Endothelial cell of umbilical vein (primary cell): ENCODE measurements at regions not wholly inside any gene's neighbourhood (a gene's known extent, or its start where the extent isn't known, plus 50 kb on each side); places are given as distances from the start of the nearest gene placed in this dataset.

Experiments
- BruUV-seq: library from RNA; stranded (reverse); fragments of 400-500 nt; replicated peaks from 2 replicates; lab custom pipeline; 2021; lab: Mats Ljungman, UMichigan
- CTCF ChIA-PET: fragments of 300-600, 350-600 bp; sonication (Branson Sonifier 250); formaldehyde crosslinking; loops from one replicate; lab custom pipeline; 2021; ENCODE audit warnings: antibody characterized with exemption, inconsistent platforms; lab: Charles Lee
- POLR2A ChIA-PET: fragments of 300-600, 350-600 bp; sonication (Branson Sonifier 250); formaldehyde crosslinking; loops from one replicate; lab custom pipeline; 2021; ENCODE audit warnings: antibody characterized with exemption, inconsistent platforms; lab: Charles Lee
- DNase-seq: peaks from one replicate; pipeline ENCODE4 v3.0.0-alpha.2; 2011; ENCODE audit warnings: low read depth, low spot score
- FAIRE-seq: peaks from 2 replicates; lab custom pipeline; 2011; peaks lifted over from hg19 to GRCh38; lab: Jason Lieb, UNC
- H2AFZ ChIP-seq: 2 replicates; pipeline ENCODE4 v1.6.0; 2012; ENCODE audit warnings: low read depth, low read length, control low read depth, inconsistent platforms
- H3K27ac ChIP-seq: 2 replicates; pipeline ENCODE4 v1.5.1; 2011; ENCODE audit warnings: low read depth, mild to moderate bottlenecking, control low read depth, low read length, moderate library complexity; ENCODE audit not compliant: insufficient read depth
- H3K27me3 ChIP-seq, 2 experiments: 2 replicates each; pipeline versions ENCODE4 v1.6.0 to v1.6.1; 2011; ENCODE audit warnings: low read length in 2 of 2, mixed read lengths in 1 of 2; ENCODE audit not compliant: control insufficient read depth in 2 of 2, insufficient read depth in 2 of 2
- H3K36me3 ChIP-seq, 2 experiments: 2 replicates in 1 of 2; 3 replicates in 1 of 2; pipeline ENCODE4 v1.5.1; 2011; ENCODE audit warnings: low read length in 2 of 2, mild to moderate bottlenecking in 1 of 2, moderate library complexity in 1 of 2; ENCODE audit not compliant: control insufficient read depth in 2 of 2, insufficient read depth in 2 of 2; ENCODE audit errors: extremely low read depth in 1 of 2
- H3K4me1 ChIP-seq: 3 replicates; pipeline ENCODE4 v1.5.1; 2011; ENCODE audit warnings: mild to moderate bottlenecking, low read length; ENCODE audit not compliant: control insufficient read depth, insufficient read depth; ENCODE audit errors: extremely low read depth
- H3K4me2 ChIP-seq: 2 replicates; pipeline ENCODE4 v1.6.1; 2011; ENCODE audit warnings: low read length, control low read depth, mixed read lengths; ENCODE audit not compliant: insufficient read depth
- H3K4me3 ChIP-seq, 3 experiments: fragments of 200-600 bp in 1 of 3; sonication (generic), shearing (Covaris generic) in 1 of 3; replicated peaks in 1 of 3; 2 replicates each; pipeline ENCODE4 v1.5.1; 2011 to 2016; ENCODE audit warnings: control low read depth in 3 of 3, low read length in 3 of 3, mild to moderate bottlenecking in 2 of 3, inconsistent platforms in 1 of 3, low read depth in 1 of 3, moderate library complexity in 1 of 3; ENCODE audit not compliant: insufficient read depth in 1 of 3
- H3K79me2 ChIP-seq: 2 replicates; pipeline ENCODE4 v1.6.0; 2012; ENCODE audit warnings: low read length, inconsistent platforms; ENCODE audit not compliant: control insufficient read depth, insufficient read depth
- H3K9ac ChIP-seq: replicated peaks from 2 replicates; pipeline ENCODE3; 2011; ENCODE audit warnings: low read length, control low read depth; ENCODE audit not compliant: insufficient read depth; ENCODE audit errors: extremely low read depth
- H3K9me1 ChIP-seq: replicated peaks from 3 replicates; pipeline ENCODE4 v1.6.0; 2011; ENCODE audit warnings: mild to moderate bottlenecking, low read length; ENCODE audit not compliant: control insufficient read depth, insufficient read depth; ENCODE audit errors: extremely low read depth
- H3K9me3 ChIP-seq: replicated peaks from 2 replicates; pipeline ENCODE4 v1.5.1; 2012; ENCODE audit warnings: low read length, inconsistent platforms; ENCODE audit not compliant: control insufficient read depth, insufficient read depth
- H4K20me1 ChIP-seq: replicated peaks from 2 replicates; pipeline ENCODE3; 2011; ENCODE audit warnings: mild to moderate bottlenecking, low read length; ENCODE audit not compliant: control insufficient read depth, insufficient read depth; ENCODE audit errors: extremely low read depth
- CTCF ChIP-seq, 2 donors: IDR thresholded peaks; 1 replicate in 1 of 2; 2 replicates in 1 of 2; pipeline ENCODE4 v1.5.1; 2011; ENCODE audit warnings: low read length in 2 of 2, mild to moderate bottlenecking in 2 of 2, moderate library complexity in 2 of 2, control low read depth in 1 of 2, inconsistent platforms in 1 of 2, low read depth in 1 of 2; ENCODE audit not compliant: insufficient read depth in 1 of 2; ENCODE audit errors: extremely low read depth in 1 of 2
- EZH2 ChIP-seq: IDR thresholded peaks from 2 replicates; pipeline ENCODE4 v1.6.1; 2012; ENCODE audit warnings: borderline replicate concordance, low read depth, mild to moderate bottlenecking, moderate library complexity, low read length, inconsistent platforms; ENCODE audit not compliant: severe bottlenecking
- FOS ChIP-seq: IDR thresholded peaks from 2 replicates; pipeline ENCODE4 v1.6.1; 2011; ENCODE audit warnings: mild to moderate bottlenecking, low read length, moderate library complexity, borderline replicate concordance; ENCODE audit not compliant: insufficient read depth
- GATA2 ChIP-seq: IDR thresholded peaks from 2 replicates; pipeline ENCODE4 v1.7.0; 2011; ENCODE audit warnings: low read depth, mild to moderate bottlenecking, moderate library complexity, mixed read lengths, low read length; ENCODE audit not compliant: insufficient read length, insufficient read depth
- JUN ChIP-seq: IDR thresholded peaks from 2 replicates; pipeline ENCODE4 v1.6.1; 2011; ENCODE audit warnings: borderline replicate concordance, low read depth; ENCODE audit not compliant: insufficient read length, insufficient read depth
- MAX ChIP-seq: IDR thresholded peaks from 2 replicates; pipeline ENCODE4 v1.6.1; 2011; ENCODE audit not compliant: insufficient read depth, insufficient read length
- MYC ChIP-seq: IDR thresholded peaks from one replicate; pipeline ENCODE4 v1.6.1; 2011; ENCODE audit warnings: mild to moderate bottlenecking, low read depth, low read length
- POLR2A ChIP-seq: IDR thresholded peaks from 2 replicates; pipeline ENCODE4 v1.6.1; 2012; ENCODE audit warnings: low read depth, mild to moderate bottlenecking, control low read depth, low read length
- POLR2AphosphoS5 ChIP-seq: IDR thresholded peaks from 2 replicates; pipeline ENCODE4 v1.6.1; 2012; ENCODE audit warnings: low read depth, mild to moderate bottlenecking, control low read depth, low read length, moderate library complexity; ENCODE audit not compliant: insufficient read depth
- dilution Hi-C: fragments of 300-500 bp; cut with MboI; formaldehyde crosslinking; loops from one replicate; pipeline ENCODE4 v1.15.0; 2019; ENCODE audit warnings: low sequenced_read_pairs; ENCODE audit not compliant: extremely low pct_ligation_motif_present
- intact Hi-C: fragments of 100-400 bp; cut with micrococcal nuclease; formaldehyde crosslinking; loops from one replicate; pipeline ENCODE4 v1.10.0; 2022

GRCh38 chr16:65822148-65822547 lies 544.3 kb upstream of the CDH5 start:
- DNase-seq = no peak
- Histone ChIP-seq H3K79me2 (no peaks in the 10 kb centered on the region), H3K9me3 (no peaks in the 10 kb centered on the region), H3K36me3 (no peaks in the 10 kb centered on the region), H3K4me1 (no peaks in the 10 kb centered on the region), H3K4me2 (no peak overlapping the region), H2AFZ (no peak overlapping the region), H3K9ac (no peak overlapping the region), H3K4me3 (no peak overlapping the region), H4K20me1 (no peaks in the 10 kb centered on the region), H3K27ac (no peak overlapping the region), H3K27me3 (no peaks in the 10 kb centered on the region), H3K9me1 (no peaks in the 10 kb centered on the region)
- TF ChIP-seq EZH2 = no peak
- TF ChIP-seq CTCF (IDR thresholded peaks at IDR 0.05; ENCODE audit: extremely low read depth in 1 of 2, insufficient read depth in 1 of 2, low read depth in 1 of 2, low read length in 2 of 2) = no peak
- no peak for TF ChIP-seq FOS
- no peak for TF ChIP-seq JUN
- TF ChIP-seq MYC = no peak
- TF ChIP-seq GATA2 = no peak
- TF ChIP-seq MAX = no peak
- no peak for TF ChIP-seq POLR2AphosphoS5
- TF ChIP-seq POLR2A = no peak
- POLR2A ChIA-PET = no interaction called here
- BruUV-seq = no TSS peak
- dilution Hi-C loops = no loop called here
- intact Hi-C loops = no loop called here
- FAIRE-seq = no peak
- CTCF ChIA-PET = no interaction called here
